HG02642 (cell line): ENCODE measurements at regions not wholly inside any gene's neighbourhood (a gene's known extent, or its start where the extent isn't known, plus 50 kb on each side); places are given as distances from the start of the nearest gene placed in this dataset.

Experiments
- ATAC-seq: cut with Tn5 transposase; IDR thresholded peaks from one replicate; pipeline ENCODE4 v1.9.1; 2021; ENCODE audit warnings: mild to moderate bottlenecking; ENCODE audit not compliant: unreplicated experiment, poor library complexity

- no peak for ATAC-seq
Observed at GRCh38 chr4:114280645-114281044, 301.2 kb upstream of the ARSJ start.

GRCh38 chr4:114281164-114281960 is 301.9 kb upstream of the ARSJ start:
- ATAC-seq: no peak

GRCh38 chr4:114282937-114283336 is 303.5 kb upstream of the ARSJ start:
- no peak for ATAC-seq

- ATAC-seq: no peak
Observed at GRCh38 chr4:114284629-114285028, 305.2 kb upstream of the ARSJ start.

- no peak for ATAC-seq
Observed at GRCh38 chr4:114286262-114286810, 306.9 kb upstream of the ARSJ start.

- ATAC-seq: no peak
Observed at GRCh38 chr4:114287079-114287696, 307.7 kb upstream of the ARSJ start.

GRCh38 chr4:114296126-114296525 is 302.5 kb upstream of the UGT8 start:
- no peak for ATAC-seq

GRCh38 chr4:114302472-114302871 is 296.1 kb upstream of the UGT8 start:
- ATAC-seq: no peak

- no peak for ATAC-seq
Observed at GRCh38 chr4:114304046-114304445, 294.6 kb upstream of the UGT8 start.

GRCh38 chr4:114304567-114304966 is 294.0 kb upstream of the UGT8 start:
- no peak for ATAC-seq

GRCh38 chr4:114306946-114307345 is 291.7 kb upstream of the UGT8 start:
- no peak for ATAC-seq

GRCh38 chr4:114310296-114310925 is 288.2 kb upstream of the UGT8 start:
- no peak for ATAC-seq

GRCh38 chr4:114311787-114312186 is 286.8 kb upstream of the UGT8 start:
- ATAC-seq: no peak

GRCh38 chr4:114312338-114312737 is 286.3 kb upstream of the UGT8 start:
- ATAC-seq: no peak

GRCh38 chr4:114316789-114317188 is 281.8 kb upstream of the UGT8 start:
- ATAC-seq: no peak

- no peak for ATAC-seq
Observed at GRCh38 chr4:114317564-114317963, 281.0 kb upstream of the UGT8 start.

- ATAC-seq: no peak
Observed at GRCh38 chr4:114318309-114318708, 280.3 kb upstream of the UGT8 start.

GRCh38 chr4:114320126-114320525 is 278.5 kb upstream of the UGT8 start:
- no peak for ATAC-seq

- ATAC-seq: no peak
Observed at GRCh38 chr4:114321366-114321765, 277.2 kb upstream of the UGT8 start.

GRCh38 chr4:114323841-114324240 is 274.8 kb upstream of the UGT8 start:
- ATAC-seq: no peak

GRCh38 chr4:114326358-114326757 is 272.2 kb upstream of the UGT8 start:
- no peak for ATAC-seq
